ENCODE measurements at regions not wholly inside any gene's neighbourhood (a gene's known extent, or its start where the extent isn't known, plus 50 kb on each side); places are given as distances from the start of the nearest gene placed in this dataset.

GRCh38 chr12:34356233-34356987 lies 334.1 kb downstream of the ALG10 start:
- no peaks in the 10 kb centered on the region for H3K4me1 ChIP-seq (ENCODE audit: insufficient read depth, low read length)
- no peaks in the 10 kb centered on the region; the same call in 1 of the 2 replicates for H3K27me3 Mint-ChIP-seq (ENCODE audit: low read depth)
- H3K9me3 ChIP-seq (ENCODE audit: control insufficient read depth, low read depth, low read length): peaks cover 61% of the 10 kb centered on the region
- H4K20me1 ChIP-seq (ENCODE audit: control insufficient read depth, insufficient read depth, insufficient read length): no peaks in the 10 kb centered on the region
- no peak overlapping the region for H2AK5ac ChIP-seq (ENCODE audit: insufficient read length, low read length)
- no peak overlapping the region for H3K18ac ChIP-seq (ENCODE audit: insufficient read length, low read depth, low read length)
- H2AFZ ChIP-seq (ENCODE audit: low read length): no peak overlapping the region
- H3K23me2 ChIP-seq (ENCODE audit: insufficient read length, low read depth, low read length, poor library complexity, severe bottlenecking): no peaks in the 10 kb centered on the region
- H3K4ac ChIP-seq (ENCODE audit: low read depth, low read length): no peak overlapping the region
- H3K23ac ChIP-seq (ENCODE audit: insufficient read length, low read depth, low read length): no peak overlapping the region
- no peak overlapping the region for H4K8ac ChIP-seq (replicated peaks; ENCODE audit: insufficient read length, low read depth, low read length)
- H3K9me3 Mint-ChIP-seq: peaks cover 87 to 90% of the 10 kb centered on the region in 2 experiments
- no peak overlapping the region for H3T11ph ChIP-seq (ENCODE audit: low read length)
- no peak for DNase-seq
- no peak overlapping the region for H3K27ac Mint-ChIP-seq
- H3K4me2 ChIP-seq (ENCODE audit: insufficient read depth, insufficient read length, low read length): no peak overlapping the region
- TF ChIP-seq CTCF (conservative IDR thresholded peaks at IDR 0.05): no peak
- no peaks in the 10 kb centered on the region for H3K4me1 Mint-ChIP-seq
- no peak overlapping the region for H2BK120ac ChIP-seq (ENCODE audit: low read depth, low read length, poor library complexity, severe bottlenecking)
- no peaks in the 10 kb centered on the region for H3K79me1 ChIP-seq (ENCODE audit: insufficient read depth, low read depth, low read length, poor library complexity, severe bottlenecking)
- no peak overlapping the region for H3K9ac ChIP-seq (ENCODE audit: extremely low read depth, insufficient read length, low read length)
- H3K14ac ChIP-seq (ENCODE audit: insufficient read depth, low read length): no peak overlapping the region
- no peak overlapping the region for H4K5ac ChIP-seq (ENCODE audit: insufficient read length, low read depth, low read length)
- H2BK20ac ChIP-seq (ENCODE audit: low read depth, low read length, poor library complexity, severe bottlenecking): no peak overlapping the region
- no peak overlapping the region for H2BK12ac ChIP-seq (ENCODE audit: insufficient read length, low read depth, low read length)
- no peak overlapping the region for H3K56ac ChIP-seq (ENCODE audit: insufficient read length, low read depth, low read length)
- no peak overlapping the region for H2BK15ac ChIP-seq (ENCODE audit: low read depth, low read length)
- no CpG with 5 or more reads among the region's 39 CpGs for WGBS (ENCODE audit: extremely low coverage, insufficient read length, low lambda C conversion rate)
- no peak overlapping the region for H3K27ac ChIP-seq (ENCODE audit: insufficient read length, low read depth, low read length)
- no peak overlapping the region for H3K4me3 Mint-ChIP-seq
- H3K27me3 ChIP-seq (ENCODE audit: insufficient read depth, low read length): no peaks in the 10 kb centered on the region
- H4K91ac ChIP-seq (ENCODE audit: insufficient read length, low read depth, low read length): no peak overlapping the region
- H2BK5ac ChIP-seq (ENCODE audit: insufficient read length, low read length): no peak overlapping the region
- H3K79me2 ChIP-seq (ENCODE audit: insufficient read depth, low read length): no peaks in the 10 kb centered on the region
- H3K36me3 Mint-ChIP-seq (ENCODE audit: insufficient read depth in 1 of 3, low read depth in 3 of 3): peaks cover 0 to 3% (median 3%) of the 10 kb centered on the region in 3 experiments; a peak in 2 of 7 replicates

All from H9 (cell line).